IMR-90 (cell line): ENCODE measurements at regions not wholly inside any gene's neighbourhood (a gene's known extent, or its start where the extent isn't known, plus 50 kb on each side); places are given as distances from the start of the nearest gene placed in this dataset.
"Not testable (repeated sequence)": the region's sequence is repeated elsewhere in the genome, so short reads cannot be mapped to it uniquely, and the experiment has no call there.

Experiments used
- ATAC-seq: fragments of 200-7000 bp; cut with Tn5 transposase; 2 replicates; pipeline ENCODE4 v1.9.1; 2020; ENCODE audit warnings: low read depth, mild to moderate bottlenecking, moderate library complexity
- BruUV-seq: library from RNA; stranded (reverse); fragments of 400-500 nt; replicated peaks from 2 replicates; lab custom pipeline; 2021; lab: Mats Ljungman, UMichigan
- CTCF ChIA-PET: fragments of 300-600 bp; formaldehyde crosslinking; extraction: SDS; loops from one replicate; lab custom pipeline; 2021; ENCODE audit warnings: antibody characterized with exemption; lab: Yijun Ruan, JAX
- POLR2A ChIA-PET: fragments of 300-600 bp; sonication (Branson Sonifier 250); formaldehyde crosslinking; loops from one replicate; lab custom pipeline; 2022; ENCODE audit warnings: antibody characterized with exemption; ENCODE audit not compliant: unreplicated experiment; lab: Charles Lee
- DNase-seq: peaks from one replicate; pipeline ENCODE4 v3.0.0; 2013
- H2AFZ ChIP-seq: replicated peaks from 2 replicates; pipeline ENCODE3; 2013; ENCODE audit warnings: low read length, mild to moderate bottlenecking; ENCODE audit not compliant: poor library complexity
- H2AK5ac ChIP-seq: 2 replicates; pipeline ENCODE4 v1.6.1; 2013; ENCODE audit warnings: low read depth, low read length, inconsistent platforms
- H2AK9ac ChIP-seq: replicated peaks from 2 replicates; pipeline ENCODE3; 2013; ENCODE audit warnings: mild to moderate bottlenecking, low read depth, low read length, moderate library complexity; ENCODE audit not compliant: poor library complexity
- H2BK120ac ChIP-seq: 2 replicates; pipeline ENCODE4 v1.6.1; 2013; ENCODE audit warnings: low read depth, low read length, inconsistent platforms
- H2BK15ac ChIP-seq: 3 replicates; pipeline ENCODE4 v1.6.1; 2013; ENCODE audit warnings: low read depth, low read length, inconsistent platforms
- H2BK20ac ChIP-seq: 2 replicates; pipeline ENCODE4 v1.6.1; 2013; ENCODE audit warnings: low read depth, mild to moderate bottlenecking, inconsistent platforms, low read length, moderate library complexity
- H2BK5ac ChIP-seq: 2 replicates; pipeline ENCODE4 v1.6.1; 2013; ENCODE audit warnings: mild to moderate bottlenecking, low read depth, low read length, inconsistent platforms; ENCODE audit not compliant: poor library complexity, severe bottlenecking
- H3K14ac ChIP-seq: replicated peaks from 2 replicates; pipeline ENCODE4 v1.6.1; 2013; ENCODE audit warnings: low read depth, low read length, inconsistent platforms
- H3K18ac ChIP-seq: 2 replicates; pipeline ENCODE4 v1.6.1; 2013; ENCODE audit warnings: low read depth, low read length, control low read depth
- H3K23ac ChIP-seq: 2 replicates; pipeline ENCODE4 v1.6.1; 2013; ENCODE audit warnings: low read depth, low read length, inconsistent platforms
- H3K27ac ChIP-seq: 2 replicates; pipeline ENCODE4 v1.5.1; 2013; ENCODE audit warnings: mild to moderate bottlenecking, control low read depth, low read length; ENCODE audit not compliant: insufficient read depth
- H3K27me3 ChIP-seq: 2 replicates; pipeline ENCODE4 v1.6.1; 2013; ENCODE audit warnings: low read length; ENCODE audit not compliant: control insufficient read depth, insufficient read depth
- H3K36me3 ChIP-seq: 2 replicates; pipeline ENCODE4 v1.6.1; 2013; ENCODE audit warnings: low read length, mixed read lengths; ENCODE audit not compliant: control insufficient read depth, insufficient read depth
- H3K4ac ChIP-seq: 2 replicates; pipeline ENCODE4 v1.6.1; 2013; ENCODE audit warnings: low read depth, low read length, inconsistent platforms
- H3K4me1 ChIP-seq: 2 replicates; pipeline ENCODE4 v1.6.1; 2013; ENCODE audit warnings: low read length, mixed read lengths; ENCODE audit not compliant: control insufficient read depth, insufficient read depth
- H3K4me2 ChIP-seq: 2 replicates; pipeline ENCODE4 v1.6.1; 2013; ENCODE audit warnings: low read depth, mild to moderate bottlenecking, control low read depth, low read length, moderate library complexity
- H3K4me3 ChIP-seq: 2 replicates; pipeline ENCODE4 v1.5.1; 2013; ENCODE audit warnings: low read depth, mild to moderate bottlenecking, control low read depth, low read length, moderate library complexity; ENCODE audit not compliant: insufficient read depth
- H3K56ac ChIP-seq: 2 replicates; pipeline ENCODE4 v1.6.1; 2013; ENCODE audit warnings: low read length, inconsistent platforms; ENCODE audit not compliant: insufficient read depth; ENCODE audit errors: extremely low read depth
- H3K79me1 ChIP-seq, 2 experiments: 2 replicates each; pipeline ENCODE4 v1.6.1; 2013; ENCODE audit warnings: low read length in 2 of 2, inconsistent platforms in 1 of 2, low read depth in 1 of 2
- H3K9ac ChIP-seq: 2 replicates; pipeline ENCODE4 v1.6.1; 2013; ENCODE audit warnings: low read depth, low read length, control low read depth
- H3K9me1 ChIP-seq: 2 replicates; pipeline ENCODE4 v1.6.1; 2013; ENCODE audit warnings: low read length, inconsistent platforms; ENCODE audit not compliant: insufficient read depth
- H3K9me3 ChIP-seq: 2 replicates; pipeline ENCODE4 v1.6.1; 2013; ENCODE audit warnings: low read length; ENCODE audit not compliant: control insufficient read depth, insufficient read depth
- H4K20me1 ChIP-seq: 2 replicates; pipeline ENCODE4 v1.6.1; 2013; ENCODE audit warnings: low read length, inconsistent platforms; ENCODE audit not compliant: insufficient read depth
- H4K5ac ChIP-seq: 2 replicates; pipeline ENCODE4 v1.6.1; 2013; ENCODE audit warnings: mild to moderate bottlenecking, low read depth, low read length, control low read depth
- H4K8ac ChIP-seq, 2 experiments: 2 replicates each; pipeline ENCODE4 v1.6.1; 2013; ENCODE audit warnings: low read depth in 2 of 2, low read length in 2 of 2, control low read depth in 1 of 2, inconsistent platforms in 1 of 2
- H4K91ac ChIP-seq: 2 replicates; pipeline ENCODE4 v1.6.1; 2013; ENCODE audit warnings: low read depth, low read length, inconsistent platforms; ENCODE audit not compliant: insufficient read depth
- WGBS, 2 experiments: methylation state at CpG; one replicate each; pipeline versions ENCODE4 v1.1.5 to v1.1.7; 2013; ENCODE audit warnings: missing lambda C conversion rate in 2 of 2; ENCODE audit not compliant: insufficient read length in 1 of 2; ENCODE audit errors: extremely low coverage in 2 of 2; 5-methylcytosine and 5-hydroxymethylcytosine counted together
- dilution Hi-C: fragments of 300-500 bp; cut with HindIII; formaldehyde crosslinking; loops from one replicate; pipeline ENCODE4 v1.14.3; 2018; ENCODE audit warnings: low sequenced_read_pairs; ENCODE audit not compliant: unreplicated experiment
- in situ Hi-C: fragments of 300-500 bp; cut with MboI; formaldehyde crosslinking; loops from 3 replicates; pipeline ENCODE4 v1.14.3; 2019; ENCODE audit warnings: low sequenced_read_pairs, inconsistent platforms, mixed read lengths
- intact Hi-C: fragments of 100-400 bp; cut with micrococcal nuclease; formaldehyde crosslinking; loops from 2 replicates; pipeline ENCODE4 v1.10.0; 2022

GRCh38 chr21:35497522-35497921, 448.4 kb upstream of the RUNX1 start:
- intact Hi-C loops, H2BK5ac ChIP-seq, H3K9ac ChIP-seq, H3K18ac ChIP-seq, ATAC-seq, H4K91ac ChIP-seq, H2BK20ac ChIP-seq, CTCF ChIA-PET, H3K14ac ChIP-seq, H3K4ac ChIP-seq, POLR2A ChIA-PET, H4K5ac ChIP-seq, H2AK5ac ChIP-seq, H3K56ac ChIP-seq, H3K9me3 ChIP-seq, H3K27me3 ChIP-seq, in situ Hi-C loops, H3K27ac ChIP-seq, H3K79me1 ChIP-seq, H3K4me3 ChIP-seq, H3K4me2 ChIP-seq, H2AK9ac ChIP-seq, dilution Hi-C loops, H2AFZ ChIP-seq, H3K4me1 ChIP-seq, H2BK120ac ChIP-seq, H3K23ac ChIP-seq, H3K9me1 ChIP-seq, H4K8ac ChIP-seq, H3K36me3 ChIP-seq, DNase-seq, BruUV-seq, H2BK15ac ChIP-seq, H4K20me1 ChIP-seq: not testable (repeated sequence)
- whole genome bisulfite sequencing, 2 experiments: no CpG with 5 or more reads among the region's 7 CpGs
